HG02884 (cell line): ENCODE measurements at regions not wholly inside any gene's neighbourhood (a gene's known extent, or its start where the extent isn't known, plus 50 kb on each side); places are given as distances from the start of the nearest gene placed in this dataset.

Experiments
- ATAC-seq: cut with Tn5 transposase; IDR thresholded peaks from one replicate; pipeline ENCODE4 v1.9.1; 2021; ENCODE audit warnings: mild to moderate bottlenecking, moderate library complexity; ENCODE audit not compliant: unreplicated experiment

DNA sequence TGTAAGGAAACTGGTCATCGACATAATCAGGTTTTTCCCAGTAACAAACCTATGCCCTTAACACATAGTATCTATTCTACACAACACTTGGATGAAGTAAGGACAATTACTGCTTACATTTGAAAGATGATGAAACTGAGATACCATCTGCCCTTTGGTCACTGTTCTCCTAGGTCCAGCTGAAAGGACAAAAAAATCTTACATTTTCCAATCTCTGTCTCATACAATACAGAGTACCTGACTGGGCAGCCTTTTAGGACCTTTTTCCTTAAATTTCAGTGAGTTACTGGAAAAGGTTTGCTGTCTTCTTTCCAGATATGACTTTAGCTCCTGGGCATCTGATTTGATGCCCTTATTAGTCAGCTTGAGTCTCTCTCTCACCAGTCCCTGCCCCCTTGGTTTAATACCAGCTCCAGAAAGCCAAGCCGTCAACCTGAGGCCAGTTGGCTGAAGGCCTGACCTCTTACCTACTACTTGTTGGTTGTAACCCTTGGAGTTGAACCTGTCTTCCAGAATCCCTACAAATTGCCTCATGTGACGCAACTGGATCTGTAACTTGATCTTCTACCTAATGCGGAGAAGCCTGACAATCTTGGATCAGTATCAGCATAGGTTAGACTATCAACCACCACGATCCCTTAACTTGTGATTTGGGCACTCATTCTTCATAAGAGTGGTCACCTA is 355.3 kb upstream of the ZNF385D start:
- ATAC-seq, result no peak

GRCh38 chr3:22111226-22111625 is 360.2 kb upstream of the ZNF385D start:
- no peak for ATAC-seq

DNA sequence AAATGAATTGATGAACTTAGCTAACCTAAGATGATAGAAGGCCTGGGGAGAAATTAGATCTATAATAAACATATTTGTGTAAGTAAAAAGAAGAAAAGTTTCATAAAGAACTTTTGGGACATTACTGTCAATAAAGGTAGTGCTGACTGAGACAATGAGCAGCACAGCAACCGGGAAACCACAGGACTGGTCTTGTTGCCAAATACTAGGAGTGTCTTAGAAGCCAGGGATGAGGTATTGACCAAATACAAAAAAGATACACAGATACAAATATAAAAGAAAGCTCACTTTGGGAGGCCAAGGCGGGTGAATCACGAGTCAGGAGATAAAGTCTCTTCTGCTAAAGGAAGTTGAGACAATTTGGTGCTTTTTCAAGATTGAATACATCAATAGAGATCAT is 362.4 kb upstream of the ZNF385D start:
- ATAC-seq, result no peak

GRCh38 chr3:22115581-22115980 is 364.6 kb upstream of the ZNF385D start:
- ATAC-seq, result no peak

DNA sequence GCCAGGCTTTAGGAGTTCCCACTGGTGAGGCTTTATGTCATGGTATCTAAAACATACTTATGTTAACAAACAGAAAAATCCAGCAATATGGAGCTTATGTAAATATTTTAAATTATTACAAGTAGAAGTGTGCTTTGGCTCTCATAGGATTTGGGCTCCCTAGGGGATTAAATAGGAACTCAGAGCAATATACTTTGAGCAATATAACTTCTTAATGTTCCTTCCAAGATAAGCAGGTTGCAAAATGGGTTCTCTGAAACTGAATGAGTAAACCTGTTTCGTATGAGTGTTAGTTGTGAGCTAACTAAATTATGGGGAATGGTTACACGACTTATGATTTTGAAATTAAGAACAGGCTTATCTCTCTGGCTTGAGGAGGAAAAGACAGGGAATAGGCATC is 366.1 kb upstream of the ZNF385D start:
- no peak for ATAC-seq

DNA sequence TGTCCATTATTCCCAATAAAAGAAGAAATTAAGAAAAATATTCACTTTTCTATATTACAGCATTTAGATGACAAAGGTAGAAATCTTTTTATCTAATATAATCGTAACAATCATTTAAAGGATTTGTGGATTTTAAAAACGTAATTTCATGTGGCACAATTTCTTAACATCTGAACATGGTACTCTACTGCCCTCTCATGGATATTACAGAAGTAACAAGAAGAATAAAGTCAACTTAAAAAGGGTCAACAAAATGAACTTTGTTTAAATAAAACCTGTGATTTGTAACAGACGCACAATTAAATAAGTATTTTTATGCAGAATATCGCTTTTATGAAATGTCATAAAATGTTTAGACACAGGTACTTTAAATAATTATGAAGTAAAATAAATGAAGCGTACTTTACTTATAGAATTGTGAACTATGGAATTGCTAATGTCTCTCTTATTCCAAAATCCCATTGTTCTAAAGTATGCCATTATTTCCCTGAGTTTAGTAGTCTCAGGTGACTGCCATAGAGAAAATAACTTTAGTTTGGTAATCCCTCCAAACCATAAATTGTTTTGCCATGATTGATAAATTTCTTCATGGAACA is 366.8 kb upstream of the ZNF385D start:
- no peak for ATAC-seq

DNA sequence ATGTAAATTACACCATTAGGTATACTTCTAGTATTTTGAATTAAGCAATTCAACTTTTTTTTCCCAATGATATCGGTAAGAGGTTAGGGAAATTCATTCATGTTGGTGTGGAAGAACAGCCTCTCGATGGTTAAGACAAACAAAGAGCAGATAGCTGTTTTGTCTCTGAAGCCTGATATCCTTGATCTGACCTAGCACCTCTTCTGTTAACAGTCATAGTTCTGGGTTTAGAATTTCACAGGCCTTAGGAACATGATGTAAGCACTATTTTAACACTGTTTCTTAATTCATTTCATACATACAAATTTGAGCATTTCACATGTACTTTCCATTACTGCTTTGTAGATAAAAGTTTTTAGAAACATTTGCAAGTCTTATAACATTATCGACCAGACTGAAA is 367.5 kb upstream of the ZNF385D start:
- no peak for ATAC-seq

GRCh38 chr3:22121068-22121701 is 370.2 kb upstream of the ZNF385D start:
- ATAC-seq, result no peak

- ATAC-seq, result peak; percentile 82
Observed at GRCh38 chr3:22122567-22122966, 371.6 kb upstream of the ZNF385D start.

GRCh38 chr3:22129101-22129500 is 378.1 kb upstream of the ZNF385D start:
- ATAC-seq, result no peak

DNA sequence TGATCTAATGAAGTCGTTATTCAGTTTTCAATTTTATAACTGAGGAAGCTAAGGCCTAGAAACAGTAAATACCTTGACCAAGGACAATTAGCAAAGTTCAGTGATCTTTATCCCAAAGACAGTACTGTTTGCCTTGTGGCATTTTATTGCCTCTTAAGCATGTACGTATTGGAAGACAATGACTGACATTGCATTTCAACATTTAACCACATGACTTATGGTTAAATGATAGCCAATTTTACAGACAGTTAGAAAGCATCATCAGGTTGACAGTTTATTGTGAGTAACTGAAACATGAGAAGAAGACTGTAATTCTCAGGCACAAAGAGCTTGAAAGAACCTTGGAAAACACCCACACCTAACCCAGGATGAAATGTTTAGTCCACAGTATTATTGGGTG is 390.8 kb upstream of the ZNF385D start:
- ATAC-seq, result no peak

- ATAC-seq, result no peak
Observed at GRCh38 chr3:22147161-22147560, 396.2 kb upstream of the ZNF385D start.

DNA sequence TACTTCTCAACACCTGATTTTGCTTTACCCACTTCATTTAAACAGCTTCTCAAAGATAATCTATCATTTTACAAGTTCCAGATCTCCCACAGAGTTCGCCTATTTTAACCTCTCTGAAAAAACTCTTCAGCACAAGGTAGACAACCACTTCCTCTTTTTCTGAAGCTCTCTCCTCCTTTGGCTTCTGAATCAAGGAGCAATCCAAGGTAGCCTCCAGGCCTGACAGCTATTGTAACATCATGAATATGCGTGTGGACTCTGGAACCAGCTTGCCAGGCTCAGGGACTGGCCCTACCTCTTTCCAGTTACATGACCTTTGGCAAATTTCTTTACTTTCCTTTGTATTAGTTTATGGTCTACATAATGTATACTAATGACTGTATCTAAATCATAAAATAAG is 405.9 kb upstream of the ZNF385D start:
- no peak for ATAC-seq

DNA sequence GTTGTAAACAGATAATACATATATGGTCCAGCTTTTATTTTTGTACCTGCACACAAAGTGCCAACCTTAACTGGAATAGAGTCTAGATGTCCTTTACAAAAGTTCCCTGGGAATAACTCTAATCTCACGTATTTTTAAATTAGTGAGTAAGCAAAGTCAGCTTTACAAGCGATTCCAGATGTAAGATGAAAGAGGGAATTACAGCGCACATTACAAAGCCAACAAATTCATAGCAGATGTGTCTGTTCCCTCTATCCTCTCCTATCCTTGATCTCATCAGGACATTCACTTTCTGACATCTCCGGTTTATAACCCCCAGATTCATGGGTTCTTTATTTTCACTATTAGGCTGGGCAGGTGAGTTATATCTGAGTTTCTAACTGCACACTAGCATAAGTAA is 406.8 kb upstream of the ZNF385D start:
- ATAC-seq, result no peak

GRCh38 chr3:22159004-22159695 is 408.1 kb upstream of the ZNF385D start:
- ATAC-seq, result no peak

DNA sequence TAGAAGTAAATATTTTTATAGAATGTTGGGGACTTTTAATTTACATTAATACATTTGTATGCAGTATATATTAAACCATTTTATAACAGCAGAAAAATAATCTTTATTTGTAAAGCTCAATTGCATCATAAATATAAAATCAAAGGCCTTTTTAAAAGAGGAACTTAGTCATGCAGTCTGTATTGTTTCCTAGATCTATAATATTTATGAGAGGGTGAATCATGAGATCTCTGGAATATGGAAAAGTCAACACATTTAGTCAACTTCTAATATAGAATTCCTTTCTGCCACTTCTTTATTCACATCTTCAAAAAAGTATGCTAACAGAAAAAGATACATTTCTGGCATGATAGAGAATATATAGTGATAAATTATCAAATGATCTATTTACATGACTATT is 410.3 kb upstream of the ZNF385D start:
- no peak for ATAC-seq

GRCh38 chr3:22170370-22170769 is 419.4 kb upstream of the ZNF385D start:
- ATAC-seq, result no peak

GRCh38 chr3:22172964-22173363 is 422.0 kb upstream of the ZNF385D start:
- ATAC-seq, result no peak

- no peak for ATAC-seq
Observed at GRCh38 chr3:22175947-22176346, 424.9 kb upstream of the ZNF385D start.

DNA sequence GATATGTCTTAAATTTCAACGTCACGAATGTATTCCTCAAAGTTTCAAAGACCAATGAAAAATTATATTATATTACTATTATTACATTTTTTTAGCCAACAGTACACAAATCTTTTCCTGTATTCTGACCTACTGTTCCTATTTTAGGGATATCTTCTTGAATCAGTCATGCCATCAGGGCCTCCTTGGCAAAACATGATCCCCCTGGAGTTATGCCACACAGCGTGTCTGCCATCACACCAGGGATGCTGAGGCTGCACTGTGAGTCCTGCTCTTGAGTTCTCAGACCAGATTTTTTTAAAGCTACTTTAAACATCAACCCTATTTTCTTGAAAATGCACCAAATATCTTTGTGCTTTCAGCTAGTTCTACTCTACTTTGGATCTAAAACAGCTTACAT is 425.9 kb upstream of the ZNF385D start:
- ATAC-seq, result no peak

GRCh38 chr3:22189616-22190015 is 438.6 kb upstream of the ZNF385D start:
- no peak for ATAC-seq

- ATAC-seq, result no peak
Observed at GRCh38 chr3:22199095-22199494, 448.1 kb upstream of the ZNF385D start.
